ENCODE measurements at regions not wholly inside any gene's neighbourhood (a gene's known extent, or its start where the extent isn't known, plus 50 kb on each side); places are given as distances from the start of the nearest gene placed in this dataset.
"Not testable (repeated sequence)": the region's sequence is repeated elsewhere in the genome, so short reads cannot be mapped to it uniquely, and the experiment has no call there.

- no peaks in the 10 kb centered on the region for H3K9me3 ChIP-seq (ENCODE audit: severe bottlenecking)
- DNase-seq (ENCODE audit: low spot score): no peak
These were observed 65.1 kb upstream of the CDH9 start for GRCh38 chr5:27103486-27103885.

GRCh38 chr5:27095761-27096160 lies 57.4 kb upstream of the CDH9 start:
- not testable (repeated sequence) for H3K36me3 ChIP-seq (ENCODE audit: low read depth); H3K4me1 ChIP-seq (ENCODE audit: insufficient read depth, poor library complexity, severe bottlenecking); H3K9me3 ChIP-seq (ENCODE audit: severe bottlenecking); H3K27me3 ChIP-seq (ENCODE audit: insufficient read depth, poor library complexity, severe bottlenecking); ATAC-seq (ENCODE audit: low read depth); H3K27ac ChIP-seq (ENCODE audit: poor library complexity, severe bottlenecking); DNase-seq (ENCODE audit: low spot score); H3K4me3 ChIP-seq (ENCODE audit: severe bottlenecking)

More at GRCh38 chr5:27103486-27103885, 65.1 kb upstream of the CDH9 start:
- H3K27ac ChIP-seq (ENCODE audit: poor library complexity, severe bottlenecking): no peak overlapping the region
- H3K36me3 ChIP-seq (ENCODE audit: low read depth): no peaks in the 10 kb centered on the region
- H3K4me1 ChIP-seq (ENCODE audit: insufficient read depth, poor library complexity, severe bottlenecking): no peaks in the 10 kb centered on the region
- H3K4me3 ChIP-seq (ENCODE audit: severe bottlenecking): no peak overlapping the region
- ATAC-seq (ENCODE audit: low read depth): no peak
- H3K27me3 ChIP-seq (ENCODE audit: insufficient read depth, poor library complexity, severe bottlenecking): no peaks in the 10 kb centered on the region
- TF ChIP-seq CTCF (IDR thresholded peaks at IDR 0.05; ENCODE audit: poor library complexity, severe bottlenecking): no peak

GRCh38 chr5:27093279-27093678 lies 54.9 kb upstream of the CDH9 start:
- no peak for DNase-seq (ENCODE audit: low spot score)
- TF ChIP-seq CTCF (IDR thresholded peaks at IDR 0.05; ENCODE audit: poor library complexity, severe bottlenecking): no peak
- no peaks in the 10 kb centered on the region for H3K36me3 ChIP-seq (ENCODE audit: low read depth)
- no peaks in the 10 kb centered on the region for H3K27me3 ChIP-seq (ENCODE audit: insufficient read depth, poor library complexity, severe bottlenecking)
- H3K4me3 ChIP-seq (ENCODE audit: severe bottlenecking): no peak overlapping the region
- H3K27ac ChIP-seq (ENCODE audit: poor library complexity, severe bottlenecking): no peak overlapping the region
- ATAC-seq (ENCODE audit: low read depth): no peak
- H3K9me3 ChIP-seq (ENCODE audit: severe bottlenecking): no peaks in the 10 kb centered on the region
- H3K4me1 ChIP-seq (ENCODE audit: insufficient read depth, poor library complexity, severe bottlenecking): peaks cover 3% of the 10 kb centered on the region

- TF ChIP-seq CTCF (IDR thresholded peaks at IDR 0.05; ENCODE audit: poor library complexity, severe bottlenecking): no peak
- H3K4me1 ChIP-seq (ENCODE audit: insufficient read depth, poor library complexity, severe bottlenecking): peaks cover 3% of the 10 kb centered on the region
- DNase-seq (ENCODE audit: low spot score) (no peak), ATAC-seq (ENCODE audit: low read depth) (no peak)
- H3K27ac ChIP-seq (ENCODE audit: poor library complexity, severe bottlenecking): no peak overlapping the region
- H3K4me3 ChIP-seq (ENCODE audit: severe bottlenecking): no peak overlapping the region
- H3K36me3 ChIP-seq (ENCODE audit: low read depth): no peaks in the 10 kb centered on the region
- no peaks in the 10 kb centered on the region for H3K9me3 ChIP-seq (ENCODE audit: severe bottlenecking)
- H3K27me3 ChIP-seq (ENCODE audit: insufficient read depth, poor library complexity, severe bottlenecking): no peaks in the 10 kb centered on the region
These were observed 53.5 kb upstream of the CDH9 start for GRCh38 chr5:27091858-27092257.

- not testable (repeated sequence) for DNase-seq (ENCODE audit: low spot score); ATAC-seq (ENCODE audit: low read depth); H3K9me3 ChIP-seq (ENCODE audit: severe bottlenecking); H3K4me1 ChIP-seq (ENCODE audit: insufficient read depth, poor library complexity, severe bottlenecking); H3K27ac ChIP-seq (ENCODE audit: poor library complexity, severe bottlenecking); H3K4me3 ChIP-seq (ENCODE audit: severe bottlenecking); H3K36me3 ChIP-seq (ENCODE audit: low read depth); H3K27me3 ChIP-seq (ENCODE audit: insufficient read depth, poor library complexity, severe bottlenecking)
These were observed 50.4 kb upstream of the CDH9 start for GRCh38 chr5:27088822-27089221.
